NCI-H146 treated with DMSO at 0.1 percent for 48 hours (cell line): ENCODE measurements at regions not wholly inside any gene's neighbourhood (a gene's known extent, or its start where the extent isn't known, plus 50 kb on each side); places are given as distances from the start of the nearest gene placed in this dataset.

Experiments used
- DNase-seq: peaks from one replicate; lab custom pipeline; 2025; ENCODE audit not compliant: unreplicated experiment; lab: John Stamatoyannopoulos, UW

DNA sequence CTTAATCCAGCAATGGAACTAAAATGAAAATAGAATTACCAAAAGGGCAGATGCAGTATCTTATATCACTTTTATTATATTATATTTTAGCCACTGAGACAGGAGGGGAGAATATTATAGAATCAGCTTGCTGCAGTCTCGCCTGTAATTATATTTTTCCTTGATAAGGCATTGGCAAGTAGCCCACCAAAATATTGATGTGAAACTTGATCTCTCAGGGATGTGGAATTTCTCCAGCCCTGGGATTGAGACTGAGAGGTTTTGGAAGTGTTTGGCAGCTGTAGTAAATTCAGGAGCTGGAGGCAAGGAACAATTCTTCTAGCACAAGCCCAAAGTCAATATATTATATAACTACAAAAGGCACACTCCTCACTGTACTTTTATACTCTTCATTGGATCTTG is 142.1 kb upstream of the ADAMTSL1 start:
- peak; percentile 49 for DNase-seq

DNA sequence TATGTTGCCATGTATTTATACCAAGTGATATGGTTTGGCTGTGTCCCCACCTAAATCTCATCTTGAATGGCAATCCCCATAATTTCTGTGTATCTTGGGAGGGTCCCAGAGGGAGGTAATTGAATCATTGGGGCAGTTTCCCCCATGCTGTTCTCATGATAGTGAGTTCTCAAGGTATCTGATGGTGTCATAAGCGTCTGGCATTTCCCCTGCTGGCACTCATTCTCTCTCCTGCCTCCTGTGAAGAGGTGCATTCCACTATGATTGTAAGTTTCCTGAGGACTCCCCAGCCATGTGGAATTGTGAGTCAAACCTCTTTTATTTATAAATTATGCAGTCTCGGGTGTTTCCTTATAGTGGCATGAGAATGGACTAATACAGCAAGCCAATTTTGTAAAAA is 140.8 kb upstream of the ADAMTSL1 start:
- DNase-seq, result no peak

DNA sequence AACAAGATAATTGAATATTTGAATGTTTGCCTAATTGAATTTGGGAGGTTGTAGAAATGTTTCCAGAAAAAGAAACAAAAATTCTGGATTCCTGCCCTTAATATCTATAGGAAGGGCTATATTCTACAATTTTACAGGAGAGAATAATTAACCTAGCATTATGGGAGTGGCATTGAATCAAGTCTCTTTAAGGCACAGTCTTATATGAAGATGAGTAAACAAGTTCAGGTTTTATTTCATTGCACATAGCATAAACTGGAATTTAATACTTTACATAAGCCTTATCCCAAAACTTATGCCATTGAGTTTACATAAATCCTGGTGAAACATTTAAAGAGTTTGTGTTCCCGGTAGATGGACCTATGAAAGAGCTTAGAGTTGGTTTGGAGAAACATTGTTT is 138.1 kb upstream of the ADAMTSL1 start:
- DNase-seq, result no peak

DNA sequence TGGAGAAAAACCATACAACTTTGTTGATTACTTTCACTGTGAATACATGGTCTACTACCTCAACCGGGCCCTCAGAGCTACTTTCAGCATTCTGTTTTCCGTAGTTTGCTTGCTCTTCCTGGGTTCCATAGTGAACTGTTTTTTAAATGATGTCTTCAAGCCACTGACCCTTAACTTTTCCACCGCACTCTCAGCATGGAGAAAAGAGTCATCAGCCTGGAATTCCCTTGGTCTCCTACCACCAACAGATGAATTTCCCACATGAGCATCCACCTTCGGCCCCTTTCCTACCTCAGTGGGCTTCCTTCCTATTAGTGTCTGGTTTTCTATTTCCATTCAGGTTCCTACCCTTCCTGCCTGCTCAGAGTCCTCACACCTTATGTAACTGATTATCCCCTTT is 135.9 kb upstream of the ADAMTSL1 start:
- no peak for DNase-seq

DNA sequence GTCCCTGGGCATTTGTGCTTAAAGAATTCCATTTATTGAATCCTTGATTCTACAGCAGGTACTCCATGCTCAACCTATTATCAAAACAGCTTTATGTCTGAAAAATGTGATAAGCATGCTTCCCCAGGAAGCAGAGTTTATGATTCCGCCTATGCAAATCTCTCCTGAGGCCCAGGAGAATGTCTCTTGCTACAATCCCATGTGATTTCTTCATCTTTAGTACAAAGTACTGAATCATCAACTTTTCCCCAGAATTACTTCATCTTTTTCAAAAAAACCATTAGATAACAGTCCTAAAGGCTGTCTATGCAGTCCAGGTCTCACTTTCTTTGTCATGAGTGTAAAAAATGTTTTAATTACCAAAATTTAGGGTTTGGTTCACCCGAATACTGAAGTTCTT is 130.2 kb upstream of the ADAMTSL1 start:
- DNase-seq, result no peak

DNA sequence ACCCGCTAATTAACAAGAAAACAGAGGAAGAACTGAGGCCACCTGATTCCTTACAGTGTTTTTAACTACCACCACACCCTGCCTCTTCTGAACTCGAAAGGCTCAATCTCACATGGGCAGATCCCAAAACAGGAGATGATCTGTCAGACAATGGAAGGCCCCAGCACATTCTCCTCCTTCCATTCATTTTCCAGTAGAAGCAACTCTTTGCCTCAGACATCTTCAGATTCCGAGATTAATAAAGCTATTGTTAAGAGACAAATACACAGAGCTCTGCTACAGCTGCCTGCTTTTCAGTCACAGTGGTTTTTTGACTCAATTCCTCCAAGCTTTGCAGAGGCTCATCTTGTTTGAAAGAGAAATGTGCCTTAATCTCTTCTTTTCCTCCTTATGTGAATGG is 127.2 kb upstream of the ADAMTSL1 start:
- DNase-seq, result no peak

DNA sequence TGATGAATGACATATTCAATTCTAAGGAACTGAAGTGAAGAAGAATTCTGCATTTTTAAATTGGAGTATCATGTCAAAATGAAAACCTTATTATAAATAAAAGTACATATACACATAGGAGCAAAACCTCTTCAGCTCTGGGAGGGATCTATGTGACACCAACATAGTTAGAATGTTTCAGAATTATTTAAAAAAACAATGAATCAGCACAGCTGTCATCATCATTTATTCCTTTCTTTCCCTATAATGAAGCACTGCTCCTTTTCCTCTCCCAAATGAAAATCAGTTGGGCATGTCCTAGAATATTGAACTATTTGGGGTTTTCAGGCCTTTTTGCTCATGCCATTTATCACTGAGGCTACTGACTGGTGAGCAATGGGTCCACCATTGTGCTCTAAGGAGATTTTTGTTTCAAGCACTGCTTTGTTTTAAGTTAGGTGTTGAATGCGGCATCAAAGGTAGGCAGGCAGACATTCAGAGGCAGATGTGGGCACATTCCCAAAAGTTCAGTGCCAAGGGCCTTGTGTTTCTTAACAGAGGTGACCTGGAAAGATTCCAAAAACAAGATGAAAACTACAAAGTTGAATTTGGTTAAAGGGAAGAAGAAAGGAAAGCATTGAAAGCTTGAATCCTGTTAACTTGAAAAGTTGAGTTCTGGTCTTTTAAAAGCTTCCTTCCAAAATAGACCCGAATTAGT is 126.4 kb upstream of the ADAMTSL1 start:
- DNase-seq, result no peak

DNA sequence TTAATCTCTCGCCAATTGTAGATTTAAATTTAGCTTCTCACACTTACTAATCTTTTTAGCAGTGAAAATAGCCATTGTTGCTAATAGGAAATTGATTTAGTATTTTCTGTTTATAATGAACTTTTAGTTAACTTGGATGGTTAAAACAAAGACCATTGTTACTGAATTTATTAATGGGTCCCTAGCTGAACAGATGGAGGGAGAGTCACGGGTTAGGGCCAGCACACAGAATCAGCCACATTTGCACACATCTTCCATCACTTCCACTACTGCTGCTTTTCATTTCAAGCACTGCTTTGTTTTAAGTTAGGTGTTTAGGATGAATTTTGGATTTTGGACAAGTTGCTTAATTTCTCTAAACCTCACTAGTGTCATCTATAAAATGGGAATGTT is 125.9 kb upstream of the ADAMTSL1 start:
- no peak for DNase-seq

DNA sequence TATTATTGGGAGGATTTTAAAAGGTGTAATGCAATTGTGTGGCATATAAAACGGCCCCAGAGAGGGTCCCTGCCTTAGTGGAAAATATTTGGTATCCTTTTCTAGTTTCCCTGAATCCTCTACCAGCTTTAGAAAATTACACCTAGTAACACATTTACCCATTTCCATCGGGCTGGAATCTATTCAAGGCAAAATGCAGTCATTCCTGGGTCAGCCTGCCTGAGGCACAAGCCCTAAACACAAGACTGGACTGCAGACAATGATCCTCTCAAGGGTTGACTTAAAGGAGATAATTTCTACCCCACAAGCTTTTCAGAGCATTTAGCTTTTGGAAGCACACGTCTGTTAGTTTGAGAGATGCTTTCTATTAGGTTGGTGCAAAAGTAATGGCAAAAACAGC is 124.4 kb upstream of the ADAMTSL1 start:
- DNase-seq, result no peak

DNA sequence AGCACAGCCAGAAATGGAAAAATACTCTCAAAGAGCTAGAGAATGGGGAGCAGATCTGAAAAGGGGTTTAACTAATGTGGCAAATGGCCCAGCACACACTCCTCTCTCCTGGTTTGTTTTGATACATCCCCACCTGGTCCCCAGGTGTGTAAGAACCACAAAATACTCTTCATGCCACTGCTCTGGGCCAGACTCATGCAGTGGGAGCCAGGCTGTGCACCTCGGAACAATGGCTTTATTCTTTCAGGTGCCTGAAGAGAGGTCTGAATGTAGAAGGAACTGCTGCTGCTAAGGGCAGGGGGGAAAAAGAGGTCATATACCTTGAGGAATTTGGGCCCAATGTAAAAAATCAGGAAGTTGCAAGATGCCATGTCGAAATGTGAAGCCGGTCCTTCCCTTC is 123.9 kb upstream of the ADAMTSL1 start:
- no peak for DNase-seq

DNA sequence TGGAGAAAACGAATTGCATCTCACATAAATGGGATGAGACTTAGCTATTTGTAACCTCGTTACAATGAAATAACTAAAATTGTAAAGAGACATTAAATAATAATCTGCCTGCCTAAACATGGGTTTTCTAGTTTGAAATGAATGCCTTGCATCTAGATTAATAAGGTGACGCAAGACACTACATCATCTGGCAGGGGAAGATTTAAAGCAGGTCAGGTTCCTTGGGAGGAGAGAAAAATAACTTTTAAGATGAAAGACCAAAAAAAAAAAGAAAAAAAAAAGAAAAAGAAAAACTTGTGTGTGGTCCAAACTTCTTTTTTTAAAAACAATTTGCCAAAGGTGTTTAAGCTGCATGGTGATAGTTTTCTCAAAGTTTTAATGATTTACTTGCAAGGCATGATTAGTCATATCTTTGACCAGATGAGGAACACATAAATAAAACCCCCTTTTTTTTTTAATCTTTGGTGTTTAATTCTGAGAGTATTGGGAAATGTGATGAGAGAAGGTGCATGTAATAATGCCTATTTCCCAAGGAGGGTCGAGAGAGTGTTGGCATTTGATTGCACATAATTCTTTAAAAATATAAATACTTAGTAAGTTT is 122.9 kb upstream of the ADAMTSL1 start:
- DNase-seq, result no peak

DNA sequence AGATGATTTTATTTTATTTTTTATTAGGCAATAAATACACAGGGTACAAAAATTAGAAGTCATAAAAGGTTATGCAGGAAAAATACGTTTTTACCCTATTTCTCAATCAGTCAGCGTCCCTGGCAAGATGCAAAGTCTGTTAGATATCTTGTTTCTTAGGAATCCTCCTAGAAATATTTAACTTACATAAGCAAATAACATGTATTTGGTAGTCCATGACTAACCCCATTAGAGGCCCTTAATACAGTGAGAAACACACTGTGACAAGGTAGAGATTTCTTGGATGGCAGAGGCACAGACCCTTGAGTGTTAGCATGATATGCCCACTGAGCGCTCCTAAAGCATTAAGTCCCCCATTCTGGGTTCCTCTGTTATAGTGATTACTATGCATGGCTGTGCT is 121.2 kb upstream of the ADAMTSL1 start:
- DNase-seq, result no peak

DNA sequence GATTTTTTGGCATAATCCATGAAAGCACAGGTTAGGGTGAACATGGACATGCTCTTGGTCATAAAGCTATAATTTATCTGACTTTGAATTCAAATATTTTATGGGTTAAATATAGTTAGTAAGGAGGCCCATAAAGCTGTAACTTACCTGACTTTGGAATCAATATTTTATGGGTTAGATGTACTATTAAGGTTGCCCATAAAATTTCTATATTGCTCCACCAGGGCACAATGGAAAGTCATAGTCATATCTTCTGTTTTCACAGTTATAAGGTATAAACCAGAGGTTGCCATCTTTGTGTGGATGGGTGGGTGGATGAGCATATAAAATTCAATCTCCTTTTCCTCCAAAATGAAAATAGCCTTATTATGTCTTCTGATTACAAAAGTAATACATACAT is 120.5 kb upstream of the ADAMTSL1 start:
- no peak for DNase-seq

DNA sequence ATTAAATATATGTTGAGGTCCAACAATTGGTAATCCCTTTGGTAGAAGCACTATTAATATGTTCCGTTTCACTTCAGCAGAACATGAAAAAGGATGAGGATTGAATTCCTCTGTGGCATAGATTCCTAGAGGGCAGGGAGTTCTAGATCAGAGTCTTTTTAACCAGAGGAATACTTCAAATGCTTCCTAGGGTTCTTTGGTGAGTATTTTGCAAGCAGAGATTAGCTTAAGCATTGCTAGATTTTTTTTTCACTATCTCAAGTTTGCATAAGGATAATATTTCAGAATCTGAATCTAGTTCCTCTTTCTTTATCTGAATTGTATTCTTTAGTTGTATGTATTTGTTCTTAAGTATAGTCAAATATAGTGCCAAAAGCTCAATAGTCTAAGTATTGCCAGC is 116.6 kb upstream of the ADAMTSL1 start:
- DNase-seq, result no peak

DNA sequence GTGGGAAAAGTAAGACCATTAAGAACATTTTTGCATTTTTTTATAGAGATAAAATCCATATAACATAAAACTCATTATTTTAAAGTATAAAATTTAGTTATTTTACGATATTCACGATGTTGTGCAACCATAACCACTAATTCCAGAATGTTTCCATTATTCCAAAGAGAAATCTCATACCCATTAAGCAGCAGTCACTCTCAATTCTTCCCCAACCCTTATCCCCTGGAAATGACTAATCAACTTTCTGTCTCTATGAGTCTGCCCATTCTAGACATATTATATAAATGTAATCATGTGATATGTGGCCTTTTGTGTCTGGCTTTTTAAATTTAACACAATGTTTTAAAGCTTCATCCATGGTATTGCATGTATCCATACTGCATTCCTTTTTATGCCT is 115.6 kb upstream of the ADAMTSL1 start:
- DNase-seq, result no peak

DNA sequence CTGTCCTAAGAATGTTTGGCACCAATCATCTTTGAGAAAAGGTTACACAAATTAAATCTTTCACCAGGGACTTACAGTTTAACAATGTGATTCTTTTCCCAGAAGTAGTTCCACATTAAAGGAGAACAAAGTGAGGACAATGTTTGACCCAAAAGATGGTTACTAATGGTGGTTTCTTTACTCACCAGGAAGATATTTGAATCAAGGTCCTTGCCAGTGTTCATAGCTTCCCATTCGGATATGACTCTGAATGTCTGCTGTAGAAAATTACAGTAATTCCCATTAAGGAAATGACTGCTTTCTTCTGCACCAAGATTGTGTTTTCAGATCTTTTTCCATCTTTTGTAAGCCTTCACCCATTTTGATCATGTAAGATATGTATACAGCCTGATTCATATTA is 114.6 kb upstream of the ADAMTSL1 start:
- DNase-seq, result no peak

DNA sequence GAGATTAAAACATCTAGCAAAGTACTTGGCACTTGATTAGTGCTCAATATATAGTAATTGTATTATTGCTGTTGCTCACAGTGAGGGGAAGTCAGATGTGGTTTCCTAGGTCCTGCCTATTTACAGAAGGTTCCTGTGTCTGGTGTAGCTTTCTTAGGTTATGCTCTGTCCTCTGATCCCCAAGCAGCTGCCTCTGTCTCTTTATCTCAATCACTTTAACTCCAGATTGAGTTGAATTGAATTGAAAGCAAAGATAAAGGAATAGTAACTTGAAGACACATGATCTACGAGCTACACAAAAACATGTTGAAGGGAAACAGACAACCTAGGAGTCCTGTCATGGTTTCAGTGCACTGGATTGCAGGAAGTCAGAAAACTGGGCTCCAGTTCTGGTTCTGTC is 113.9 kb upstream of the ADAMTSL1 start:
- no peak for DNase-seq

DNA sequence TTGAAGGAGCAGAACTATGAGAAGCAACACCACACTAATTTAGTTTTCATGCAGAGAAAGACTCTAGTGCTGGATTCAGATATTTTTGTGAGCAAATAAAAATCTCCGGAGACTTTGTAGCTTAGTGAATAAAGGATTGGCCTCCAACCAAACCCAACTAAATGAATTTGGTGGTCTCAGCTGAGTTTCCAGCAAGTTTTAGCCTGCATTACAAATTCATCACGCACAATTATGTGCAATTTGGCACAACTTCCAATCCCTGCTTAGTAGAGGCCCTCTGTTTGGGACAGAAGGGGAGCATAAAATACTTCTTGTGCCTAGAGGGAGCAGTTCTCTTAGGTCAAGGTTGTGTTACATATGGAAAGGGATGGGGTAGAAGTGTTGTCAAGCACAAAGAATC is 112.3 kb upstream of the ADAMTSL1 start:
- no peak for DNase-seq

DNA sequence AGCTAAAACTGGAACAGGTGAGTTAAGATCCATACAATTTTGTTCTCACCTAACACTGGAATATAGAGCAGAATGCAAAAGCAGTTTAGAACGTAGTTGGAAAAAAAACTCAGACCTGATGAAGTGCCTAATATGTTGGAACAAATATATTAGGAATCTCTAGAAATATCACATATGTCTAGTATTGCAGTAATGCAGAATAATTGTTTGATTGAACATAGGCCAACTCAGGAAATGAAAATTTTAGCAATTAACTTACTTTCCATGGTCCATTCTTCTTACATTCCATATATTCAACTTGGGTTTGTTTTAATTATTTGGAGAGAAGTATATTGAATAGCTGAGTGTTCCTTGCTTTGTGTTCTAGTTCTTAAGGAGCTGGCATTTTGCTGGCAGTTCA is 111.8 kb upstream of the ADAMTSL1 start:
- no peak for DNase-seq

DNA sequence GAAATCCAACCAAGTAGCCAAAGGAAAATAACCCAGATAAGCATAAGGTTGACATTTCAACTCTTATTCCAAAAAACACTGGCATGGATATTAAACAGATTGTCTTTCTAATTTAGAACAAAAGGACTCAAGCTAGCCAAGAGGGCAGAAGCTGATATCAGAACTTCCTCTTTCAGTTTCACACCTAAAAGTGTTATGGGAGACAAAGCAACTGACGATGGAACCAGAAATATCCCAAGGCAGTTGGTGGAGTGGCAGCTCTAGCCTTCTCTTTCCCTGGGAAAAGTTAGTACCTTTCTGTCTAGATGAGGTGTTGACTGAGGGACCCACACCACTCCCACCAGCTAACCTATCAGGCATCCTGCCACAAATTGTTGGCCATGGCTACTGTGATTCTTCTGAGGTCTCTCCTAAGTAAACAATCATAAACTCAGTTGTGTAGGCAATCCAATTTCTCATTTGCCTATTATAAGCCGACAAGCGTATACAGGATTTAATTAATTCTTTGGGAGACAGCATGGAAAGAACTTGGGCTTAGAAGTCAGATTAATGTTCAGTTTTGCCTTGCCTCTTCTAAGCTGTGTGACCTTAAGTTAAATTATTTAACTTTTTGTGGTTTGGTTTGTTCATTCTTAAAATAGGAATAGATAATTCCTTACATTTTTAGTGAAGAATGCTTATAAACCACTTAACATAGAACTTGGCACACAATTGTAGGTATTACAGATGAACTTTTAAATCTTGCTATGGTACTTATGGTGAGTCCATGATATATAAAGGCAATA is 110.9 kb upstream of the ADAMTSL1 start:
- no peak for DNase-seq

DNA sequence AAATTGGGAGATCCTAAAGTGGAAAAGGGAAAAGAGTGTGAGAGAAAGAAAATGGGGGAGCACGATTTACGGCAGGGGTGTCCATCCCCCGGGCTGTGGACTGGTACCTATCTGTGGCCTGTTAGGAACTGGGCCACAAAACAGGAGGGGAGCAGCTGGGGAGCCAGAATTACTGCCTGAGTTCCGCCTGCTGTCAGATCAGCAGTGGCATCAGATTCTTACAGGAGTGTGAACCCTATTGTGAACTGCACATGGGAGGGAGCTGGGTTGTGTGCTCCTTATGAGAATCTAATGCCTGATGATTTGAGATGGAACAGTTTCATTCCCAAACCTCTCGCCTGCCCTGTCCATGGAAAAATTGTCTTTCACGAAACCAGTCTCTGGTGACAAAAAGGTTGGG is 108.3 kb upstream of the ADAMTSL1 start:
- no peak for DNase-seq

DNA sequence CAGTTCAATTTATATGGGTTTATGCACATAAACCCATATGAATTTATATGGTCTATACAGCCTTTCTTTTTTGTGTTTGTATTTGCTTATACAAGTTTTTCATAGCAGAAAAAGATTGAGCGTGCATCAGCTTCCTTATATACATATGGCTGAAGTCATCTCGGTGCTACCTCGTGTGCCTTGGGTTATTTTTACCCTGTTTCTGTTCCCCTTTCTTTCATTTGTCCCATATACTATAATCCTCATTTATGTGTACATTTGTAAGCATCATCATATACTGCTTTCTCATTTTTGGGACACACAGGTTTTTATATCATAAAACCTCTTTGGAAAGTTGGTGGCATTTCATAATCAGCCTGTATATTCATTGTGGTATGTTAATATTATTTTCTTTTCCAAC is 107.8 kb upstream of the ADAMTSL1 start:
- DNase-seq, result no peak
